Stimulated activated CD8-positive, alpha-beta memory T cell treated with anti-CD3 and anti-CD28 coated beads, Interleukin-12 subunit alpha, Interleukin-12 subunit beta, amount 100 ng/mL, for 24 hours (primary cell): ENCODE measurements at regions not wholly inside any gene's neighbourhood (a gene's known extent, or its start where the extent isn't known, plus 50 kb on each side); places are given as distances from the start of the nearest gene placed in this dataset.
"Not testable (repeated sequence)": the region's sequence is repeated elsewhere in the genome, so short reads cannot be mapped to it uniquely, and the experiment has no call there.

ENCODE experiments used
- DNase-seq: peaks from one replicate; pipeline ENCODE4 v3.0.0-alpha.2; 2020; ENCODE audit errors: extremely low read depth

- DNase-seq: no peak
Measured at GRCh38 chr13:106099765-106100164, 435.7 kb downstream of the EFNB2 start.

GRCh38 chr13:106098778-106099177 lies 436.7 kb downstream of the EFNB2 start:
- DNase-seq: no peak

- no peak for DNase-seq
Measured at GRCh38 chr13:106096661-106097092, 438.8 kb downstream of the EFNB2 start.

- no peak for DNase-seq
Measured at GRCh38 chr13:106095919-106096318, 439.5 kb downstream of the EFNB2 start.

- DNase-seq: no peak
Measured at GRCh38 chr13:106095406-106095805, 440.1 kb downstream of the EFNB2 start.

GRCh38 chr13:106090001-106090400 lies 445.5 kb downstream of the EFNB2 start:
- DNase-seq: no peak

GRCh38 chr13:106089261-106089980 lies 446.0 kb downstream of the EFNB2 start:
- DNase-seq: no peak

GRCh38 chr13:106088085-106088484 lies 447.4 kb downstream of the EFNB2 start:
- DNase-seq: no peak

GRCh38 chr13:106087201-106087600 lies 448.3 kb downstream of the EFNB2 start:
- no peak for DNase-seq

GRCh38 chr13:106083620-106084350 lies 451.7 kb downstream of the EFNB2 start:
- no peak for DNase-seq

- not testable (repeated sequence) for DNase-seq
Measured at GRCh38 chr13:106081221-106081620, 454.2 kb downstream of the EFNB2 start.

GRCh38 chr13:106078191-106078590 lies 457.3 kb downstream of the EFNB2 start:
- no peak for DNase-seq

GRCh38 chr13:106077017-106077416 lies 458.4 kb downstream of the EFNB2 start:
- DNase-seq: no peak

- DNase-seq: no peak
Measured at GRCh38 chr13:106072014-106072413, 463.4 kb downstream of the EFNB2 start.

GRCh38 chr13:106063591-106064313 lies 471.7 kb downstream of the EFNB2 start:
- no peak for DNase-seq

GRCh38 chr13:106061781-106062180 lies 473.7 kb downstream of the EFNB2 start:
- DNase-seq: no peak

- no peak for DNase-seq
Measured at GRCh38 chr13:106056851-106057250, 478.6 kb downstream of the EFNB2 start.

- DNase-seq: no peak
Measured at GRCh38 chr13:106052200-106052767, 483.2 kb downstream of the EFNB2 start.

- DNase-seq: no peak
Measured at GRCh38 chr13:106049171-106049570, 486.3 kb downstream of the EFNB2 start.

GRCh38 chr13:106048386-106048785 lies 487.1 kb downstream of the EFNB2 start:
- no peak for DNase-seq

- no peak for DNase-seq
Measured at GRCh38 chr13:106047859-106048258, 487.6 kb downstream of the EFNB2 start.

GRCh38 chr13:106042996-106043581 lies 492.4 kb downstream of the EFNB2 start:
- DNase-seq: no peak
